GM21381 (cell line): ENCODE measurements at regions not wholly inside any gene's neighbourhood (a gene's known extent, or its start where the extent isn't known, plus 50 kb on each side); places are given as distances from the start of the nearest gene placed in this dataset.
"Not testable (repeated sequence)": the region's sequence is repeated elsewhere in the genome, so short reads cannot be mapped to it uniquely, and the experiment has no call there.

Experiments
- ATAC-seq: cut with Tn5 transposase; IDR thresholded peaks from one replicate; pipeline ENCODE4 v1.9.1; 2021; ENCODE audit warnings: mild to moderate bottlenecking, moderate library complexity; ENCODE audit not compliant: unreplicated experiment

DNA sequence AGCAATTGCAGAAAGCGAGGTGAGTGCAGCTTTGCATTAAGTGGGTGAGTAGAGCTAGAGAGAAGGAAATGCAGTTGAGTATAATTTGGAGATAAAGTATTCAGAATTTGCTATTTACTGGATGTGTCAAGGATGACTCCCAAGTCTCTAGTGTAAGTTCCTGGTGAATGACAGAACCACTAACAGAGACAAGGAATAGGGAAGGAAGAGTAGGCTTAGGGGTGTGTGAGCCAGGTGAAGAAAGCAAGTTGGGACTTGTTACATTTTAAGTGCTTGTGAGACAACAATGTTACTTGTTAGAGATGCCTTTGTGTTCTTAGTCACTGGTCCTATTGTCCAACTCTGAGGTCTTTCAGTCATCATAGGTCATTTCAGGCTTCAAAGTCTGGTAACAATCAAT is 70.8 kb downstream of the TBC1D26 start:
- ATAC-seq = not testable (repeated sequence)

DNA sequence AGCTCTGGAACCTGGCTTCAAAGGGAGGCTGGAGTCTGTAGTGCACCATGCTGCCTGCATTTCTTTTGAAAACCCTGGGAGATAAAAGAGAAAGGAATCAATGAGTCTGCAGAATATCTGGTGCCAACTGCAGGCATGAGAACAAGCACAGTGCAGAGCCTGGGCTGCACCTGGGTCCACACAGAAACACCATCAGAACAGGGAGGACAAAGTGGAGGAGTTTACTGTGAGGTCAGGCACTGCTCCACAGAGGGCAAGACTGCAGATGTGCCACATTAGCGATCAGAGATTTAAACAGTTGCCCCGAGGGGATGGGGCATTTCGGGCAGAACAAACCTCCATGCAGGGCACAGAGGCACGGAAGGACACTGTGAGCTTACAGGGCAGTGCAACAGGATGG is 74.7 kb downstream of the TBC1D26 start:
- ATAC-seq = not testable (repeated sequence)

DNA sequence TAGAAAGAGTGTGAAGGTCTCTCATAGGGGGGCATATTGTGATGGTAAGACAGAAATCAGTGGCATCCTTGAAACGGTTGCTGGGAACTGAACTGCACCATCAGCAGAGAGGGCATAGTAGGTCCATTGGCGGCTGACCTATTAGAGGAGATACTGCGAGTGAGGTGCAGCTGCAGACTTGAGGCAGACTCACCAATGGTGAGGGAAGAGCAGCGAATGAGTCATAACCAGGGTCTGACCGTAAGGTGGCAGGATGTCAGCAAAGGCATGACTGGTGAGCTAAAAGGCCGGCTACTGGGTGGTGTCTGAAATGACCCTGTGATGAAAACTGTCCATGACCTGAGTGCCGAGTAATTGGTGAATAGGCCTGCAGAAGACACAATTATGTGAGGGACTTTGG is 81.3 kb downstream of the TBC1D26 start:
- not testable (repeated sequence) for ATAC-seq

DNA sequence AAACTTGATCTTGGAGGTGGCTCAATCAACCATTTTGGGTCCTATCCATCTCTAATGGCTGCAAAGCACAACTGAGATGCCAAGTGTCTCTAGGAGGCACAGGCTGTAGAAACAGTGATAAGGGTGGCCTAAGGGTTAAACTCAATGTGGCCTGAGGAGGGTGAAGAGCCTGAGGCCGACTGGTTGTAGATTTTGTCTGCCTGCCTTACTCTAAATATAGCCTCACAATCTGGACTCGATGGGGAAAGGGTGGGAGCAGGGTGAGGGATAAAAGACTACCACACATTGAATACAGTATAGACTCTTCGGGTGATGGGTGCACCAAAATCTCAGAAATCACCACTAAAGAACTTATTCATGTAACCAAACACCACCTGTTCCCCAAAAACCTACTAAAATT is 81.9 kb downstream of the TBC1D26 start:
- ATAC-seq = not testable (repeated sequence)

DNA sequence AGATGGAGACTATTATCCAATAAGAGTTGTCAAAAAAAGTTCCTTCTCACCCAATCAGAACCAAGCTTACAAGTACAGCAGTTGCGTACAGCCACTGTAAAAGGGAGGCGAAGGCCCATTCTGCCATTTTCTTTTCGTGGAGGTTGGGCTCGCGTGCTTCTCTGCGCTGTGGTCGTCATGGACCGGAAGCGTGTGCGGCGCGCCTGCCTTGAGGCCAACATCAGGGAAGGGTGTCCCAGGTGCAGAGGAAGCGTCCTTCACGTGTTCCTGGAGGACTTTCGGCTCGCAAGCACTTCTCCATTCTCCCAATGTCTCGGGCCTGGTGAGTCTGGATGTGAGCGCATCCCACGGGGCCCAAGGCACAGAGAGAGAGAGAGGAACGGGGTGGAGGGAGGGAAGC is 85.8 kb downstream of the TBC1D26 start:
- not testable (repeated sequence) for ATAC-seq

DNA sequence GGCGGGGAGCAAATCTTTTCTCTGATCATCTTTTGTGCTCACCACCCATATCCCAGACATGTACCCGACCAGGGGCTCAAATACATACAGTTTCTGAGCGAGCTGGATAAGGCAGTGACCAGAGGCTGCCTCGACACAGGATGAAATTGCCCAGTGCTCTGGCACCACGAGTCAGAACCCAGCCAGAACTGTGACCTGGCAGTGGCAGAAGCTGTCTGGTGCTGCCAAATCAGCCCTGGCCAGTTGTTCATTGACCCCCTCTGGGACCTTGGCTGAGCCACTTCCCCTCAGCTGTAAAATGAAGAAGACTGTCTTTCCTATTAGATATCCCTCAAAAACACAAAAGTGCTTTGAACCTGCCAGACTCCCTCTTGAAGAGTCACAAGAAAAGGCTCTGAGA is 90.2 kb downstream of the TBC1D26 start:
- ATAC-seq = not testable (repeated sequence)

DNA sequence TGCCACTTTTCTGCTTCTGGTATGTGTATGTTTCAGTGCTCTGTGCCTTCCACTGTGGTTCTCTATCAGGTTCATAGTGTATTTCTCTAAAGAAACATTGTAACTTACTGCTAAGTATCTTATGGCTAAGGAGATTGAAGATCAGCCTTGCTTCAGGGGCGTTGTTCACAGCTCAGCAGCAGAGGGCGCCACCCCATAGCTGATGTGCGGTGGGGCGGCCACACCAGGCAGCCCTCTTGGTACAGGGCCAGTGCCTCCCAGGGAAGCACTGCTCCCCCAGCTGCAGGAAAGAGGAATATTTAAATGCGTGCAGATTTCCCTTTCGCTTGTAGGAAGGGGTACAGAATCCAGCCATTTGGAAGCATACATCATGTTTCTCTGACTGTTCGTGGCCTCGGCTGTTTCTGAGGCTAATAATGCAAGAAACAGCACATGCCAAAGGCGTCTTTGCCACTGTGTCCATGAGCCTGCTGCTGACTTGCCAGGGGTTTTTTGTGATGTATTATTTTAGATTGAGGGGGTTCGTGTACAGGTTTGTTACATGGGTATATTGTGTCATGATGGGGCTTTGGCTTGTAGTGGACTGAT is 96.7 kb downstream of the TBC1D26 start:
- ATAC-seq = not testable (repeated sequence)

DNA sequence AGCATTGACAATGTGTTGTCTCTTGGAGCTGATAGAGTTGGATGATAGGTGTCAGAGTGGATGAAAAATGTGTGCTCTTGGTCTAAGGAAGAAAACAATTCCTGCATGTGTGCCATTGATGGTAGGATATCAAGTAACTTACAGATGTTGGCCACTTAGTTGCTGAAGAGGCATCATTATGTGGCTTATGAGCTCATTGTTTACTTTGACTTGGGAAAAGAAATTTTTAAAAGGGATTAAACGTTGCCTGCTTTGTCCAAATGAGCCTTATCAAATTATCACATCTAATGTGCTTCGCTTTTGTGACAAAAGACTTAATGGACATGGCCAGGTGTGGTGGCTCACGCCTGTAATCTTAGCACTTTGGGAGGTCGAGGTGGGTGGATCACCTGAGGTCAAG is 98.1 kb downstream of the TBC1D26 start:
- ATAC-seq = not testable (repeated sequence)

DNA sequence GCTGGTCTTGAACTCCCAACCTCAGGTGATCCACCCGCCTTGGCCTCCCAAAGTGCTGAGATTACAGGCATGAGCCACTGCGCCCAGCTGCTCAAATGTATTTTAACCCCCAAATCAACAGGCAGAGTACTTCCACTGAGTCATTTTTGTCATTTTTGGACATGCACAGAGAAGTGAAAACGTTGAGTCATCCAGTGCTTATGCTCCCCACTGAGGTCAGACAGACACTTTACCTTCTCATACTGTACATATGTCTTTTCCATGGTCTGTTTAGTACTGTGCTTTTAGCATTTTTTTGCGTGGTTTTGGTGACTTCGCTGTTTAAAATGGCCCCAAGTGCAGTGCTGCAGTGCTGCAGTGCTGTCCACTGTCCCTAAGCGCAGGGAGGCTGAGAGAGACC is 99.1 kb downstream of the TBC1D26 start:
- peak; percentile 85 for ATAC-seq

DNA sequence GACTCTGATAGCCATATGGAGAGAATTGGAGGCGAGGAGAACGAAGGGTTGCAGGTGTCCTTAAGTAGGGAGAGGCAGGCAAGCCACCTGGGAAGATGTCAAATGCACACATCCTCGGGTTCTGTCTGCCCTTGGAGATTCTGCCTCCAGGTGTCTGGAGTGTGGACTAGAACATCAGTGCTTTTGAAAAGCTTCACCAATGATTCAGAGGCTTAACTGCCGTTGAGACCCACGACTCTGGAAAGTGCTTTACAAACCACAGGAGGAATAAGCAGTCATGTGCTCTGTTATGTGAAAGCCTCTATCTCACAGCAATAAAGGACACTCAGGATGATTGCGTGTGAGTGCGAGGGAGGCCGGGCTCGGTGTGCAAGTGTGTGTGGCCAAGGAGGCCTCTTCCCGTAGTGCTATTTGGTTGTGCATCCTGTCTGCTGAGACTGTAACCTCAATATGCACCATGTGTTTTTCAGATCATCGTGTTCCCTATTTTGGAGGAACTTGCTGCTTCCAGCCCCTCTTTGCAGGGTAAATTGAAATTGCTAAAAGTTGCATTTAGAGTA is 100.9 kb downstream of the TBC1D26 start:
- ATAC-seq = not testable (repeated sequence)

DNA sequence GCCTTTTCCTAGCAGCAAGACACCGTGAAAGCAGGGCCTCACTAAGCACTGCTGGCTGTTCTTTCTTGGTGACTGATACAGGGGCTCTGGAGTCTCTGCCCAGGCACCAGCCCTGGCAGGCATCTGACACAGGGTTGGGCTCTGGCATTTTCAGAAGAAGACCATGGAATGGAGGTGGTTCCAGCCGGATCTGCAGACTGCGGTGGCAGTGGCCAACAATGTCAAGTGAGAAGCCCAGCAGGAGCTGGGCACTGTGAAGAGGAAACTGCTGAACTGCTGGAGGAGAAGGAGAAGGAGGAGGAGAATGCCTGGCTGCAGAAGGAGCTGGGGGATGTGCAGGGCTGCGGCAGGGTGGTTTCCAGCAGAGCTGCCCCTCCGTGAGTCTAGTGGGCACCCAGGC is 101.8 kb downstream of the TBC1D26 start:
- ATAC-seq = not testable (repeated sequence)

DNA sequence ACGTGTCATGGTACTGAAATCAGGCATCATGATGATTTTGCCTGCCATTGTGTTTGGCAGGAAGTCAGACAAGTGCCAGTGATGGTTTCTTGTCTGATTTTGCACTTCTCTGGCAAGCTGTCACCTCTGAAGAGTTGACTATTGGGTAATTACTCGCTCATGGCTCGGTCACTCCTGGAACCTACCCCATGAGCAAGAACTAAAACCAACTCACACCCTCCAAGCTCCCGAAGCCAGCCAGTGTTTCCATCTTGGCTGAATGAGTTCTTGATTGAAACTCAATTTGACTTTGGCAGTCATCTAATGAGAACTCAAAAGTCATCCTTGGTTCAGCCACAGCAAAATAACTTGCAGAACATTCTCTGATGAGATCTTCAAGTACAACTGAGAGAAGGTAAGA is 103.4 kb downstream of the TBC1D26 start:
- not testable (repeated sequence) for ATAC-seq

DNA sequence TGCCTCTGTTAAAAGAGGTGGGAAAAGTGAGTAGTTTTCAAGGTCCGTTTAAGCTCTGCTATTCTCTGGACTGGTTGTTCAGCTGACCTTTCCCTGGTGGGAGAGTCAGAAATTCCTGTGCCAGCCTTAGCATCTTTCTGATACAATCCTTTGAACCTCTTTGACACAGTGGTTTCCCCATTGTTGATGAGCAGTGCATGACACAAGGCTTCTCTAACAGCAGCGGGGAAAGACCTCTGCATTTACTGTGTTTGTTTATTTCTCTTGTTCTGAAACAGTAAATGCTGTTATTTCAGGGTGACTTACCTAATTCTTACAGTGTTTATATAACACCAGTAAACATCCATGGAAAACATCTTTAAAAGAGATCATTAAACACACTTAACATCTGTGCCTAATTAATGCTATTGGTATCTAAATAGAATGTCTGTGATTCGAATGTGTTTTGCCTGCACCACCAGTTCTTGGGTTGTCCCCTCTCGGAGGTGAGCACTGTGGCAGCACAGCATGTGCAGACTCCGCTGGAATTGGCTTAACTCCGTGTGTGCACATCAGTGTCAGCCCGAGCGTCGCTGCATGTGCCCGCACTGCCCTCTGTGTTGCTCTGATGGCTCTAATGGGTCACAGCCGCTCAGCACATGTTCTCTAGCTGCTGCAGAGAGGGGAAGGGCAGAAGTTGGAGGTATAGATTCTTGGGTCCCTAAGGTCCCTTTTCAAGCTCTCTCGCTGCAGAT is 104.3 kb downstream of the TBC1D26 start:
- not testable (repeated sequence) for ATAC-seq

DNA sequence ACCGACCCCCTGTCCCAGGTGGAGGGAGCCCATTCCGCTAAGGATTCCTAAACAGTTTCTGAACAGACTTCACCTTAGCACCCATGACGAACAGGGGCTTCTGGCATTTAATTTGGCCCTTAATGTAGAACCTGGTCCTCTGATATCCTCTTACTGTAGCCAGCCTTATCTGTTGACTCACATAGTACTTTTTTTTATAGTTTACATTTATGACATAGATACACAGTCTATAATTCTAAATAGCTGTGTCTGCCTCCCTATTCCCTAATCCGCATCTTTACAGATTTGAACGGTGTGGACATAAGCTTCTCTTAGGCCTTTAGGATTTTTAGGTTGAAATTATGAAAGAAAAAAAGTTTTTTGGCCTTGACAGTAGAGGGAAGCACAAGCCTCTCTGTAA is 104.9 kb downstream of the TBC1D26 start:
- not testable (repeated sequence) for ATAC-seq

DNA sequence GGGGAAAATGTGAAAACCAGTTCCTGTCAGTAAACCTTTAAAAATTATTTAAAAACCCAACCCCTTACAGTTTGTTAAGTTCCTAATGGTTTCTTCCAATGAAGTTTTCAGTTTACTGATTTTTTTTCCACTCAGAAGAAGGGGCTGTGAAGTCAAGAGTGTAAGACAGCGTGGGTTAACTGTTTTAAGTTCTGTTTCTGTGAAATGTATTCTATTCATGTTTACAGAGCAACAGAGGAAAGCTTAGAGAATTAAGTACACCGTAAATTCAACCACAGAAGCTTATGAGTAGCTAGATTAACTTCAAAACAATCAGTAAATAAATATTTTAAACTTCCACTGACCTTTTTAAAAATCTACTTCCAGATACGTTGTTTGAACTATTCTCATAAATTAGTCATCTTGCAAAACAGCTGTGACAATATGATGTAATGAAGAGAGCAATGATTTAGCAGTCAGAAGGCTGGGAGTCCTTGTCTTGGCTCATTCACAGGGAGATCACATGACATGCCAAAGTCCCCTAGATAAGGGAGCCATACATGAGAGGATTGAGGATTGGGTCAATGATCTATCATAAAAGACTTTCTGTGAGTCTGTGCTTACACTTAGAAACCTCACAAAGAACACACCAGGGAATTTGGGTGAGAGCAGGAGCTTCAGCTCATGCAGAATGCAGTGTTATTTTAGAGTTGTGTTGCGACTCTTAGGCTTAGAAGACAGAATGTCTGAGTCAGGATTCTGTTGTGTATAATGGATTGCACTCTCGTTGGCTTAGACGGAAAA is 97.3 kb upstream of the ADORA2B start:
- ATAC-seq = not testable (repeated sequence)

DNA sequence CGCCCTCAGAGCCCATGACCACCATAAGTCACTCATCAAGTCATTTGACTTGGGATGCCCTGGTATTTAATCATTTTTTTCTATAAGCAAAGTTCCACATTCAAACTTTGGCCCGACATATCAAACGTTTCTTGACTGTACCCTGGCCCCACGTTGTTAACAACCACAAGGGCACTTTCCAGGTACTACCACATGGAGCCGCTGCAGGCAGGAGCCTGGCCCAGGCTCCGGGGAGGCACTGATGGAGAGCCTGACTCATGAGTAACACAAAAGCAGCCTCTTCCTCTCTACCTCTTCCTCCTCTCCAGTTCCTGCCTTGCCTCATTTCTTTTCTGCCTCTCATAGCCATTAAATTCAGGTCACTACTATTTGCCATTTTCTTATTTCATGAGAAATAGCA is 95.9 kb upstream of the ADORA2B start:
- ATAC-seq = not testable (repeated sequence)

DNA sequence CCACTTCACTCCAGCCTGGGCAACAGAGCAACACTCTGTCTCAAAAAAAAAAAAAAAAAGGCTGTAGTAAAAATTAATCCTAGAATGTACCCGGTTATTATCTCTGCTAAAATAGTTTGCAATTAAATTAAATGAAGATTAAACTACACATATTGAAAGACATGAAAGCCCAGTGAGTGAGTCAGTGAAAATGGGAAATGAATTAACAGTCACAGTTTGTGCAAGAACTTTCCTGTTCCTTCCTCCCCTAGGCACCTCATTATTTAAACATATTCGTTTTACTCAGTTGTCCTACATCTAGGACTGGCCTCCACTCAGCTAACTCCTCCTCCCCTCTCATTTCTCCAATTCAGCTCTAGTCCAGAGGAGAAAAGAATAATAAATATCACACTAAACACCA is 94.9 kb upstream of the ADORA2B start:
- not testable (repeated sequence) for ATAC-seq

DNA sequence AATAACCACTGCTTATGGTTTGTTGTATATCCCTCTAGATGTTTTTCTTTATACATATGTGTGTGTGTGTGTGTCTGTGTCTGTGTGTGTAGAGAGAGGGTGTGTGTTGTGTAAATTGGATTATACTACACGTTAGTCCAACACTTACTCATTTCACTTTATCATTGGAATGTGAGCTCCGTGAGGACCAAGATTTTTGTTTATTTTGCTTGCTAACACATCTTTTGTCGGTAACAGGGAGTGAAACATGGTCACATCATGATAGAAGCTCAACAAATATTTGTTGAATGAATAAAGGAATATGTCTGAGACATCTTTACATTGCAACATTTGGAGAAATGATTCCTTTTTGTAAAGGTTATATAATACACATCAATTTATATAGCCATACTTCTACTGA is 94.2 kb upstream of the ADORA2B start:
- not testable (repeated sequence) for ATAC-seq

DNA sequence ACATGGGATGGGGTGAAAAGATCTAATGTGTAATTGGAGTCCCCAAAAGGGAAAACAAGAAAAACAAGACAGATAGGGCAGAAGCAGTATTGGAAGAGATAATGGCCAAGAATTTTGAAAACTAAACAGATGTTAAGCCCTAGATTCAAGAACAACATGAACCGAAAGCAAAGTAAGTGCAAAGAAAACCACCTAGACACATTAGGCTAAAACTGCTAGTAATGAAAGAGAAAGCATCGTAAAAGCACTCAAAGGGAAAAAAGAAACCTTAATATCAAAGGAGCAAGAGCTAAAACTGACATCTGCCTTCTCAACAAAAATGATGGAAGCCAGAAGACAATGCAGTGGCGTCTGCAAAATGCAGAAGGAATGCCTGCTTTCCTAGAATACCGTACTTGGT is 92.1 kb upstream of the ADORA2B start:
- ATAC-seq = not testable (repeated sequence)

DNA sequence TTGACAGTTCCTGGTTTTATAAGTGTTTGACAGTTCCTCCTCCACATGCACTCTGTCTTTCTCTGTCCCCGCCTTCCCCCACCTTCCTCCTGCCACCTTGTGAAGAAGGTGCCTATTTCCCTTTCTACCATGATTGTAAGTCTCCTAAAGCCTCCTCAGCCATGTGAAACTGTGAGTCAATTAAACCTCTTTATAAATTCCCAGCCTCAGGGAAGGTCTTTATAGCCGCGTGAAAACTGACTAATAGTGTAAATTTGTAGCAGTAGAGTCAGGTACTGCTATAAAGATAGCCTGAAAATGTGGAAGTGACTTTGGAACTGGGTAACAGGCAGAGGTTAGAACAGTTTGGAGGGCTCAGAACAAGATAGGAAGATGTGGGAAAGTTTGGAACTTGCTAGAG is 88.7 kb upstream of the ADORA2B start:
- not testable (repeated sequence) for ATAC-seq

DNA sequence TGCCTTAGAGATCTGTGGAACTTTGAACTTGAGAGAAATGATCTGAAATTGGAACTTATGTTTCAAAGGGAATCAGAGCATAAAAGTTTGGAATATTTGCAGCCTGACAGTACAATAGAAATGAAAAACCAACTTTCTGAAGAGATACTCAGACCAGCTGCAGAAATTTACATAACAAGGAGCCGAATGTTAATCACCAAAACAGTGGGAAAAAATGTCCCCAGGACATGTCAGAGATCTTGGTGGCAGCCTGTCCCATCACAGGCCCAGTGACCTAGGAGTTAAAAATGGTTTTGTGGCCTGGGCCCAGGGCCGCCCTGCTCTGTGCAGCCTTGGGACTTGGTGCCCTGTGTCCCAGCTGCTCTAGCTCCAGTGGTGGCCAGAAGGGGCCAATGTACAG is 88.2 kb upstream of the ADORA2B start:
- not testable (repeated sequence) for ATAC-seq
